IMR-90 (cell line): ENCODE measurements at regions not wholly inside any gene's neighbourhood (a gene's known extent, or its start where the extent isn't known, plus 50 kb on each side); places are given as distances from the start of the nearest gene placed in this dataset.

Experiments
- ATAC-seq: fragments of 200-7000 bp; cut with Tn5 transposase; 2 replicates; pipeline ENCODE4 v1.9.1; 2020; ENCODE audit warnings: low read depth, mild to moderate bottlenecking, moderate library complexity
- BruUV-seq: library from RNA; stranded (reverse); fragments of 400-500 nt; replicated peaks from 2 replicates; lab custom pipeline; 2021; lab: Mats Ljungman, UMichigan
- CTCF ChIA-PET: fragments of 300-600 bp; formaldehyde crosslinking; extraction: SDS; loops from one replicate; lab custom pipeline; 2021; ENCODE audit warnings: antibody characterized with exemption; lab: Yijun Ruan, JAX
- POLR2A ChIA-PET: fragments of 300-600 bp; sonication (Branson Sonifier 250); formaldehyde crosslinking; loops from one replicate; lab custom pipeline; 2022; ENCODE audit warnings: antibody characterized with exemption; ENCODE audit not compliant: unreplicated experiment; lab: Charles Lee
- DNase-seq: peaks from one replicate; pipeline ENCODE4 v3.0.0; 2013
- H2AFZ ChIP-seq: replicated peaks from 2 replicates; pipeline ENCODE3; 2013; ENCODE audit warnings: low read length, mild to moderate bottlenecking; ENCODE audit not compliant: poor library complexity
- H2AK5ac ChIP-seq: 2 replicates; pipeline ENCODE4 v1.6.1; 2013; ENCODE audit warnings: low read depth, low read length, inconsistent platforms
- H2AK9ac ChIP-seq: replicated peaks from 2 replicates; pipeline ENCODE3; 2013; ENCODE audit warnings: mild to moderate bottlenecking, low read depth, low read length, moderate library complexity; ENCODE audit not compliant: poor library complexity
- H2BK120ac ChIP-seq: 2 replicates; pipeline ENCODE4 v1.6.1; 2013; ENCODE audit warnings: low read depth, low read length, inconsistent platforms
- H2BK15ac ChIP-seq: 3 replicates; pipeline ENCODE4 v1.6.1; 2013; ENCODE audit warnings: low read depth, low read length, inconsistent platforms
- H2BK20ac ChIP-seq: 2 replicates; pipeline ENCODE4 v1.6.1; 2013; ENCODE audit warnings: low read depth, mild to moderate bottlenecking, inconsistent platforms, low read length, moderate library complexity
- H2BK5ac ChIP-seq: 2 replicates; pipeline ENCODE4 v1.6.1; 2013; ENCODE audit warnings: mild to moderate bottlenecking, low read depth, low read length, inconsistent platforms; ENCODE audit not compliant: poor library complexity, severe bottlenecking
- H3K14ac ChIP-seq: replicated peaks from 2 replicates; pipeline ENCODE4 v1.6.1; 2013; ENCODE audit warnings: low read depth, low read length, inconsistent platforms
- H3K18ac ChIP-seq: 2 replicates; pipeline ENCODE4 v1.6.1; 2013; ENCODE audit warnings: low read depth, low read length, control low read depth
- H3K23ac ChIP-seq: 2 replicates; pipeline ENCODE4 v1.6.1; 2013; ENCODE audit warnings: low read depth, low read length, inconsistent platforms
- H3K27ac ChIP-seq: 2 replicates; pipeline ENCODE4 v1.5.1; 2013; ENCODE audit warnings: mild to moderate bottlenecking, control low read depth, low read length; ENCODE audit not compliant: insufficient read depth
- H3K27me3 ChIP-seq: 2 replicates; pipeline ENCODE4 v1.6.1; 2013; ENCODE audit warnings: low read length; ENCODE audit not compliant: control insufficient read depth, insufficient read depth
- H3K36me3 ChIP-seq: 2 replicates; pipeline ENCODE4 v1.6.1; 2013; ENCODE audit warnings: low read length, mixed read lengths; ENCODE audit not compliant: control insufficient read depth, insufficient read depth
- H3K4ac ChIP-seq: 2 replicates; pipeline ENCODE4 v1.6.1; 2013; ENCODE audit warnings: low read depth, low read length, inconsistent platforms
- H3K4me1 ChIP-seq: 2 replicates; pipeline ENCODE4 v1.6.1; 2013; ENCODE audit warnings: low read length, mixed read lengths; ENCODE audit not compliant: control insufficient read depth, insufficient read depth
- H3K4me2 ChIP-seq: 2 replicates; pipeline ENCODE4 v1.6.1; 2013; ENCODE audit warnings: low read depth, mild to moderate bottlenecking, control low read depth, low read length, moderate library complexity
- H3K4me3 ChIP-seq: 2 replicates; pipeline ENCODE4 v1.5.1; 2013; ENCODE audit warnings: low read depth, mild to moderate bottlenecking, control low read depth, low read length, moderate library complexity; ENCODE audit not compliant: insufficient read depth
- H3K56ac ChIP-seq: 2 replicates; pipeline ENCODE4 v1.6.1; 2013; ENCODE audit warnings: low read length, inconsistent platforms; ENCODE audit not compliant: insufficient read depth; ENCODE audit errors: extremely low read depth
- H3K79me1 ChIP-seq, 2 experiments: 2 replicates each; pipeline ENCODE4 v1.6.1; 2013; ENCODE audit warnings: low read length in 2 of 2, inconsistent platforms in 1 of 2, low read depth in 1 of 2
- H3K9ac ChIP-seq: 2 replicates; pipeline ENCODE4 v1.6.1; 2013; ENCODE audit warnings: low read depth, low read length, control low read depth
- H3K9me1 ChIP-seq: 2 replicates; pipeline ENCODE4 v1.6.1; 2013; ENCODE audit warnings: low read length, inconsistent platforms; ENCODE audit not compliant: insufficient read depth
- H3K9me3 ChIP-seq: 2 replicates; pipeline ENCODE4 v1.6.1; 2013; ENCODE audit warnings: low read length; ENCODE audit not compliant: control insufficient read depth, insufficient read depth
- H4K20me1 ChIP-seq: 2 replicates; pipeline ENCODE4 v1.6.1; 2013; ENCODE audit warnings: low read length, inconsistent platforms; ENCODE audit not compliant: insufficient read depth
- H4K5ac ChIP-seq: 2 replicates; pipeline ENCODE4 v1.6.1; 2013; ENCODE audit warnings: mild to moderate bottlenecking, low read depth, low read length, control low read depth
- H4K8ac ChIP-seq, 2 experiments: 2 replicates each; pipeline ENCODE4 v1.6.1; 2013; ENCODE audit warnings: low read depth in 2 of 2, low read length in 2 of 2, control low read depth in 1 of 2, inconsistent platforms in 1 of 2
- H4K91ac ChIP-seq: 2 replicates; pipeline ENCODE4 v1.6.1; 2013; ENCODE audit warnings: low read depth, low read length, inconsistent platforms; ENCODE audit not compliant: insufficient read depth
- BHLHE40 ChIP-seq: fragments of 150-350 bp; IDR thresholded peaks from 2 replicates; pipeline ENCODE4 v1.6.1; 2016; ENCODE audit warnings: mild to moderate bottlenecking, low read depth, low read length
- CEBPB ChIP-seq: IDR thresholded peaks from 2 replicates; pipeline ENCODE4 v1.6.1; 2012; ENCODE audit warnings: low read depth, low read length, improper control_type of control experiment
- CTCF ChIP-seq: conservative IDR thresholded peaks from 2 replicates; pipeline ENCODE4 v1.5.1; 2012; ENCODE audit warnings: mild to moderate bottlenecking, low read depth, low read length, improper control_type of control experiment
- MAZ ChIP-seq: IDR thresholded peaks from 2 replicates; pipeline ENCODE4 v1.6.1; 2012; ENCODE audit warnings: low read depth, mild to moderate bottlenecking, low read length, improper control_type of control experiment, moderate library complexity, borderline replicate concordance
- MXI1 ChIP-seq: IDR thresholded peaks from 2 replicates; pipeline ENCODE4 v1.6.1; 2012; ENCODE audit warnings: low read depth, mild to moderate bottlenecking, low read length, moderate library complexity, borderline replicate concordance
- NFE2L2 ChIP-seq: fragments of 150-350 bp; IDR thresholded peaks from 2 replicates; pipeline ENCODE4 v1.6.1; 2016; ENCODE audit warnings: low read depth, mild to moderate bottlenecking, low read length
- POLR2A ChIP-seq: IDR thresholded peaks from 2 replicates; pipeline ENCODE4 v1.6.1; 2012; ENCODE audit warnings: mild to moderate bottlenecking, low read depth, low read length
- RAD21 ChIP-seq: IDR thresholded peaks from 2 replicates; pipeline ENCODE4 v1.6.1; 2012; ENCODE audit warnings: low read length, improper control_type of control experiment
- SMC3 ChIP-seq: fragments of 150-350 bp; IDR thresholded peaks from 2 replicates; pipeline ENCODE4 v1.6.1; 2016; ENCODE audit warnings: low read depth, mild to moderate bottlenecking, antibody characterized with exemption, low read length, moderate library complexity
- WGBS, 2 experiments: methylation state at CpG; one replicate each; pipeline versions ENCODE4 v1.1.5 to v1.1.7; 2013; ENCODE audit warnings: missing lambda C conversion rate in 2 of 2; ENCODE audit not compliant: insufficient read length in 1 of 2; ENCODE audit errors: extremely low coverage in 2 of 2; 5-methylcytosine and 5-hydroxymethylcytosine counted together
- dilution Hi-C: fragments of 300-500 bp; cut with HindIII; formaldehyde crosslinking; loops from one replicate; pipeline ENCODE4 v1.14.3; 2018; ENCODE audit warnings: low sequenced_read_pairs; ENCODE audit not compliant: unreplicated experiment
- in situ Hi-C: fragments of 300-500 bp; cut with MboI; formaldehyde crosslinking; loops from 3 replicates; pipeline ENCODE4 v1.14.3; 2019; ENCODE audit warnings: low sequenced_read_pairs, inconsistent platforms, mixed read lengths
- intact Hi-C: fragments of 100-400 bp; cut with micrococcal nuclease; formaldehyde crosslinking; loops from 2 replicates; pipeline ENCODE4 v1.10.0; 2022

- no peak overlapping the region for H2BK15ac ChIP-seq
- H4K5ac ChIP-seq: no peak overlapping the region
- 67% methylated on average over 1 of the region's 2 CpGs; no CpG with 5 or more reads in 1 of the 2 experiments for WGBS, 2 experiments
- ChIA-PET CTCF (no interaction called here), POLR2A (no interaction called here)
- H2BK20ac ChIP-seq: no peak overlapping the region
- peaks cover 2% of the 10 kb centered on the region; the same call in 1 of the 2 replicates for H3K9me3 ChIP-seq
- H3K27ac ChIP-seq: no peak overlapping the region
- DNase-seq (no peak), ATAC-seq (no peak)
- in situ Hi-C loops: no loop called here
- H2BK120ac ChIP-seq: no peak overlapping the region
- no peak overlapping the region for H3K9ac ChIP-seq
- no peak overlapping the region for H3K4me2 ChIP-seq
- H3K23ac ChIP-seq: no peak overlapping the region
- no peak overlapping the region for H2AK9ac ChIP-seq
- no peak overlapping the region for H3K56ac ChIP-seq
- H2BK5ac ChIP-seq: no peak overlapping the region
- H2AFZ ChIP-seq: no peak overlapping the region
- no peaks in the 10 kb centered on the region for H3K36me3 ChIP-seq
- H3K18ac ChIP-seq: no peak overlapping the region
- dilution Hi-C loops: no loop called here
- no TSS peak for BruUV-seq
- H3K14ac ChIP-seq: no peak overlapping the region
- no peaks in the 10 kb centered on the region; the same call in 1 of the 2 replicates for H3K4me1 ChIP-seq
- H4K20me1 ChIP-seq: no peaks in the 10 kb centered on the region
- H4K91ac ChIP-seq: no peak overlapping the region
- H3K4me3 ChIP-seq: no peak overlapping the region
- TF ChIP-seq POLR2A (no peak), MAZ (no peak), MXI1 (no peak), CTCF (no peak), SMC3 (no peak), BHLHE40 (no peak), RAD21 (no peak), NFE2L2 (no peak), CEBPB (no peak)
- H3K9me1 ChIP-seq: no peaks in the 10 kb centered on the region
- no peak overlapping the region for H4K8ac ChIP-seq
- H3K79me1 ChIP-seq: no peaks in the 10 kb centered on the region
- H3K27me3 ChIP-seq: peaks cover 4% of the 10 kb centered on the region
- H3K4ac ChIP-seq: no peak overlapping the region
- intact Hi-C loops: no loop called here
- H2AK5ac ChIP-seq: no peak overlapping the region
These were observed 303.5 kb upstream of the GATB start for GRCh38 chr4:152064282-152064681.
